ENCODE measurements at regions not wholly inside any gene's neighbourhood (a gene's known extent, or its start where the extent isn't known, plus 50 kb on each side); places are given as distances from the start of the nearest gene placed in this dataset.

GRCh38 chr10:23869996-23870395 is 338.9 kb upstream of the KIAA1217 start:
- TF ChIP-seq SIN3A (IDR thresholded peaks at IDR 0.05; ENCODE audit: borderline replicate concordance, insufficient read depth, low read length) (no peak), POLR2AphosphoS5 (IDR thresholded peaks at IDR 0.05; ENCODE audit: low read depth, low read length) (no peak)
